ENCODE measurements at regions not wholly inside any gene's neighbourhood (a gene's known extent, or its start where the extent isn't known, plus 50 kb on each side); places are given as distances from the start of the nearest gene placed in this dataset.

- TF ChIP-seq CTCF (IDR thresholded peaks at IDR 0.05) = no peak
- TF ChIP-seq POLR2A (IDR thresholded peaks at IDR 0.05) = no peak
- no peak for TF ChIP-seq EP300 (IDR thresholded peaks at IDR 0.05)
These were observed 128.5 kb upstream of the LGALSL start for GRCh38 chr2:64325477-64325851.
